GM13977 (cell line): ENCODE measurements at regions not wholly inside any gene's neighbourhood (a gene's known extent, or its start where the extent isn't known, plus 50 kb on each side); places are given as distances from the start of the nearest gene placed in this dataset.

ENCODE experiments used
- DNase-seq: peaks from one replicate; pipeline ENCODE4 v3.0.0; 2012; ENCODE audit warnings: low spot score
- CTCF ChIP-seq: IDR thresholded peaks from 2 replicates; pipeline ENCODE4 v1.5.1; 2012; ENCODE audit warnings: mild to moderate bottlenecking, control low read depth; ENCODE audit not compliant: insufficient read depth; ENCODE audit errors: extremely low read depth, missing control alignments
- in situ Hi-C: fragments of 300-500 bp; cut with MboI; formaldehyde crosslinking; loops from one replicate; pipeline ENCODE4 v1.12.0; 2022; ENCODE audit warnings: low sequenced_read_pairs, low pct_unique_long_range_greater_than_20kb, mixed read lengths, inconsistent platforms; ENCODE audit not compliant: unreplicated experiment

GRCh38 chr17:14779241-14779640 is 478.4 kb downstream of the HS3ST3B1 start:
- no peak for TF ChIP-seq CTCF

GRCh38 chr17:14777291-14777690 is 476.4 kb downstream of the HS3ST3B1 start:
- no peak for DNase-seq
- in situ Hi-C loops, result no loop called here
- no peak for TF ChIP-seq CTCF

More at GRCh38 chr17:14779241-14779640, 478.4 kb downstream of the HS3ST3B1 start:
- in situ Hi-C loops, result no loop called here
- DNase-seq, result no peak

GRCh38 chr17:14776791-14777190 is 475.9 kb downstream of the HS3ST3B1 start:
- no peak for TF ChIP-seq CTCF
- no peak for DNase-seq
- in situ Hi-C loops, result no loop called here

- no peak for DNase-seq
- TF ChIP-seq CTCF, result no peak
- in situ Hi-C loops, result no loop called here
Measured at GRCh38 chr17:14775731-14776492, 475.0 kb downstream of the HS3ST3B1 start.

GRCh38 chr17:14774774-14775173 is 473.9 kb downstream of the HS3ST3B1 start:
- no peak for DNase-seq
- in situ Hi-C loops, result no loop called here
- TF ChIP-seq CTCF, result no peak

- in situ Hi-C loops, result no loop called here
- no peak for TF ChIP-seq CTCF
- DNase-seq, result no peak
Measured at GRCh38 chr17:14772776-14773175, 471.9 kb downstream of the HS3ST3B1 start.
